ENCODE measurements at regions not wholly inside any gene's neighbourhood (a gene's known extent, or its start where the extent isn't known, plus 50 kb on each side); places are given as distances from the start of the nearest gene placed in this dataset.
A peak's percentile ranks its signal among the peaks of the same experiment; 100 is the strongest.

GRCh38 chr18:25834061-25834460 lies 256.4 kb downstream of the SS18 start:
- Mint-ChIP-seq H3K9me3 (no peaks in the 10 kb centered on the region), H3K4me1 (peaks cover 37% of the 10 kb centered on the region), H3K36me3 (ENCODE audit: low read depth) (no peaks in the 10 kb centered on the region), H3K4me3 (no peak overlapping the region), H3K27ac (no peak overlapping the region), H3K27me3 (ENCODE audit: low read depth, poor library complexity) (peaks cover 3% of the 10 kb centered on the region)
- TF ChIP-seq CTCF (IDR thresholded peaks at IDR 0.05): no peak
- DNase-seq: no peak

- no peaks in the 10 kb centered on the region for H3K9me3 Mint-ChIP-seq
- no peak overlapping the region for H3K4me3 Mint-ChIP-seq
- TF ChIP-seq CTCF (IDR thresholded peaks at IDR 0.05): peak; percentile 86
- DNase-seq: peak; percentile 75
- no peaks in the 10 kb centered on the region for H3K27me3 Mint-ChIP-seq (ENCODE audit: low read depth, poor library complexity)
- no peaks in the 10 kb centered on the region for H3K36me3 Mint-ChIP-seq (ENCODE audit: low read depth)
- peaks cover 51% of the 10 kb centered on the region for H3K4me1 Mint-ChIP-seq
- no peak overlapping the region for H3K27ac Mint-ChIP-seq
Measured at GRCh38 chr18:25832001-25832604, 258.3 kb downstream of the SS18 start.

- H3K27ac Mint-ChIP-seq: peak overlapping the region; percentile 39
- no peaks in the 10 kb centered on the region for H3K9me3 Mint-ChIP-seq
- no peak overlapping the region for H3K4me3 Mint-ChIP-seq
- no peaks in the 10 kb centered on the region for H3K36me3 Mint-ChIP-seq (ENCODE audit: low read depth)
- no peak for DNase-seq
- H3K27me3 Mint-ChIP-seq (ENCODE audit: low read depth, poor library complexity): peaks cover 2% of the 10 kb centered on the region
- H3K4me1 Mint-ChIP-seq: peaks cover 59% of the 10 kb centered on the region
- TF ChIP-seq CTCF (IDR thresholded peaks at IDR 0.05): no peak
Measured at GRCh38 chr18:25831301-25831701, 259.1 kb downstream of the SS18 start.

GRCh38 chr18:25830787-25831186 lies 259.6 kb downstream of the SS18 start:
- DNase-seq: no peak
- no peaks in the 10 kb centered on the region for H3K9me3 Mint-ChIP-seq
- H3K4me3 Mint-ChIP-seq: no peak overlapping the region
- TF ChIP-seq CTCF (IDR thresholded peaks at IDR 0.05): no peak
- peaks cover 64% of the 10 kb centered on the region for H3K4me1 Mint-ChIP-seq
- H3K27ac Mint-ChIP-seq: no peak overlapping the region
- H3K36me3 Mint-ChIP-seq (ENCODE audit: low read depth): no peaks in the 10 kb centered on the region
- H3K27me3 Mint-ChIP-seq (ENCODE audit: low read depth, poor library complexity): peaks cover 4% of the 10 kb centered on the region

DNA sequence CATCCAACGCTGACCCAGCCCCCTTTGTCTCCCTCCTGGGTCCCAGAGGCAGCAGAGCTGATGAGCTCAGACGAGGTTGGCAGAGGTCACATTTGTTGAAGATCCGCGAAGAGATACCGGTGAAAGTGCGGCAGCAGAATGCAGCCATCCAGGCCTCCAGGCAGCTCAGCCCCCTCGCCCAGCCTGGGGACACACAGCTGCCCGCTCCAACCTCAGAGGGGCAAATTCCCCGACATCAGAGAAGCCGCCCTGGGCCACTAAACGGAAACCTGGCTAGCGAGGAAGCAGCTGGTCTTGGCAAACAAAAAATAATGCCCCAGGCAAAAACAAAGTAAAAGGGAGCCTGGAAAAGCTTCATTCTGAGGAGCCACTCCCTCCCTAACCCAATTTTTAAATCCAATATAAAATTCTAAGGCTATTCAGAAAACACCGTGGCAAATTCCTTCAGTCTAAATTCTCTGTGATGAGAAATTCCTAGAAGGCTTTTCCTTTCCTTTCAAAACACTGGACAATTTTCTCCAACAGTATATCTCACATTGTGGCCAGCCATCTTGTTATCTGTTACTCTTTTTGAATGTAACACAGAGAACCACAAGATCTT lies 262.4 kb downstream of the SS18 start:
- H3K4me1 Mint-ChIP-seq: peaks cover 64% of the 10 kb centered on the region
- no peak overlapping the region for H3K27ac Mint-ChIP-seq
- no peak for DNase-seq
- H3K4me3 Mint-ChIP-seq: no peak overlapping the region
- H3K36me3 Mint-ChIP-seq (ENCODE audit: low read depth): no peaks in the 10 kb centered on the region
- H3K27me3 Mint-ChIP-seq (ENCODE audit: low read depth, poor library complexity): peaks cover 4% of the 10 kb centered on the region
- no peaks in the 10 kb centered on the region for H3K9me3 Mint-ChIP-seq
- no peak for TF ChIP-seq CTCF (IDR thresholded peaks at IDR 0.05)

DNA sequence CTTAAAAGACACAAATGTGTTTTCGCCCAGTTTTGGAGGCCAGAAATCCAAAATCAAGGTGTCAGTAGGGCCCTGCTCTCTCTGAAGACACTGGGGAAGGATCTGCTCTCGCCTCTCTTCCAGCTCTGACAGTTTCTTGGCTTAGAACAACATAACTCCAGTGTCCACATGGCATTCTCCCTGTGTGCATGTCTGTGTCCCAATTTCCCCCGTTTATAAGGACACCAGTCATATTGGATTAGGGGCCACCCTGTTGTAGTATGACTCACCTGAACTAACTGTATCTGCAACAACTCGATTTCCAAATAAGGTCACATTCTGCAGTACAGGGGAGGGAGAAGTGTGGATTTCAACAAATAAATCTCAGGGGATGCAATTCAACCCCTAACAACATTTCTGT lies 263.2 kb downstream of the SS18 start:
- peaks cover 6% of the 10 kb centered on the region for H3K27me3 Mint-ChIP-seq (ENCODE audit: low read depth, poor library complexity)
- TF ChIP-seq CTCF (IDR thresholded peaks at IDR 0.05): no peak
- no peak for DNase-seq
- no peak overlapping the region for H3K4me3 Mint-ChIP-seq
- H3K36me3 Mint-ChIP-seq (ENCODE audit: low read depth): no peaks in the 10 kb centered on the region
- H3K27ac Mint-ChIP-seq: peak overlapping the region; percentile 13
- peaks cover 64% of the 10 kb centered on the region for H3K4me1 Mint-ChIP-seq
- no peaks in the 10 kb centered on the region for H3K9me3 Mint-ChIP-seq
